Fibroblast of the conjunctiva (primary cell): ENCODE measurements at regions not wholly inside any gene's neighbourhood (a gene's known extent, or its start where the extent isn't known, plus 50 kb on each side); places are given as distances from the start of the nearest gene placed in this dataset.
A peak's percentile ranks its signal among the peaks of the same experiment; 100 is the strongest.
"Not testable (repeated sequence)": the region's sequence is repeated elsewhere in the genome, so short reads cannot be mapped to it uniquely, and the experiment has no call there.

ENCODE experiments used
- DNase-seq: peaks from one replicate; pipeline ENCODE4 v3.0.0-alpha.2; 2010; ENCODE audit warnings: low read depth

- DNase-seq, result no peak
These were observed 51.9 kb upstream of the SPDL1 start for GRCh38 chr5:169531631-169532030.

GRCh38 chr5:169527863-169528262 lies 55.7 kb upstream of the SPDL1 start:
- DNase-seq, result peak; percentile 21

GRCh38 chr5:169527066-169527465 lies 56.5 kb upstream of the SPDL1 start:
- no peak for DNase-seq

GRCh38 chr5:169522851-169523250 lies 60.7 kb upstream of the SPDL1 start:
- no peak for DNase-seq

- DNase-seq, result no peak
These were observed 62.1 kb upstream of the SPDL1 start for GRCh38 chr5:169521366-169521983.

GRCh38 chr5:169519358-169519757 lies 64.2 kb upstream of the SPDL1 start:
- DNase-seq, result no peak

GRCh38 chr5:169518779-169519178 lies 64.8 kb upstream of the SPDL1 start:
- not testable (repeated sequence) for DNase-seq

- DNase-seq, result no peak
These were observed 71.2 kb upstream of the SPDL1 start for GRCh38 chr5:169512385-169512784.

- no peak for DNase-seq
These were observed 71.9 kb upstream of the SPDL1 start for GRCh38 chr5:169511708-169512107.

- no peak for DNase-seq
These were observed 76.5 kb upstream of the SPDL1 start for GRCh38 chr5:169507051-169507450.

GRCh38 chr5:169503886-169504285 lies 79.7 kb upstream of the SPDL1 start:
- no peak for DNase-seq

- DNase-seq, result no peak
These were observed 83.5 kb upstream of the SPDL1 start for GRCh38 chr5:169499990-169500505.

- no peak for DNase-seq
These were observed 86.7 kb upstream of the SPDL1 start for GRCh38 chr5:169496878-169497277.

GRCh38 chr5:169494941-169495548 lies 88.5 kb upstream of the SPDL1 start:
- DNase-seq, result peak; percentile 6

- DNase-seq, result no peak
These were observed 89.1 kb upstream of the SPDL1 start for GRCh38 chr5:169494383-169494935.

GRCh38 chr5:169474226-169474625 lies 109.3 kb upstream of the SPDL1 start:
- DNase-seq, result no peak

- no peak for DNase-seq
These were observed 111.0 kb upstream of the SPDL1 start for GRCh38 chr5:169472544-169472943.

GRCh38 chr5:169471021-169471420 lies 112.6 kb upstream of the SPDL1 start:
- DNase-seq, result no peak

- DNase-seq, result no peak
These were observed 116.4 kb upstream of the SPDL1 start for GRCh38 chr5:169467041-169467771.

GRCh38 chr5:169460896-169461295 lies 122.7 kb upstream of the SPDL1 start:
- DNase-seq, result no peak

- no peak for DNase-seq
These were observed 123.5 kb upstream of the SPDL1 start for GRCh38 chr5:169460123-169460522.

- no peak for DNase-seq
These were observed 125.4 kb upstream of the SPDL1 start for GRCh38 chr5:169458221-169458620.

GRCh38 chr5:169450464-169450863 lies 133.1 kb upstream of the SPDL1 start:
- DNase-seq, result no peak
